ENCODE measurements at regions not wholly inside any gene's neighbourhood (a gene's known extent, or its start where the extent isn't known, plus 50 kb on each side); places are given as distances from the start of the nearest gene placed in this dataset.

GRCh38 chr4:187276736-187277408, 553.2 kb upstream of the FAT1 start:
- TF ChIP-seq, protein P1, sequence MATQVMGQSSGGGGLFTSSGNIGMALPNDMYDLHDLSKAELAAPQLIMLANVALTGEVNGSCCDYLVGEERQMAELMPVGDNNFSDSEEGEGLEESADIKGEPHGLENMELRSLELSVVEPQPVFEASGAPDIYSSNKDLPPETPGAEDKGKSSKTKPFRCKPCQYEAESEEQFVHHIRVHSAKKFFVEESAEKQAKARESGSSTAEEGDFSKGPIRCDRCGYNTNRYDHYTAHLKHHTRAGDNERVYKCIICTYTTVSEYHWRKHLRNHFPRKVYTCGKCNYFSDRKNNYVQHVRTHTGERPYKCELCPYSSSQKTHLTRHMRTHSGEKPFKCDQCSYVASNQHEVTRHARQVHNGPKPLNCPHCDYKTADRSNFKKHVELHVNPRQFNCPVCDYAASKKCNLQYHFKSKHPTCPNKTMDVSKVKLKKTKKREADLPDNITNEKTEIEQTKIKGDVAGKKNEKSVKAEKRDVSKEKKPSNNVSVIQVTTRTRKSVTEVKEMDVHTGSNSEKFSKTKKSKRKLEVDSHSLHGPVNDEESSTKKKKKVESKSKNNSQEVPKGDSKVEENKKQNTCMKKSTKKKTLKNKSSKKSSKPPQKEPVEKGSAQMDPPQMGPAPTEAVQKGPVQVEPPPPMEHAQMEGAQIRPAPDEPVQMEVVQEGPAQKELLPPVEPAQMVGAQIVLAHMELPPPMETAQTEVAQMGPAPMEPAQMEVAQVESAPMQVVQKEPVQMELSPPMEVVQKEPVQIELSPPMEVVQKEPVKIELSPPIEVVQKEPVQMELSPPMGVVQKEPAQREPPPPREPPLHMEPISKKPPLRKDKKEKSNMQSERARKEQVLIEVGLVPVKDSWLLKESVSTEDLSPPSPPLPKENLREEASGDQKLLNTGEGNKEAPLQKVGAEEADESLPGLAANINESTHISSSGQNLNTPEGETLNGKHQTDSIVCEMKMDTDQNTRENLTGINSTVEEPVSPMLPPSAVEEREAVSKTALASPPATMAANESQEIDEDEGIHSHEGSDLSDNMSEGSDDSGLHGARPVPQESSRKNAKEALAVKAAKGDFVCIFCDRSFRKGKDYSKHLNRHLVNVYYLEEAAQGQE (IDR thresholded peaks at IDR 0.05; ENCODE audit: insufficient read depth in 1 of 2, low read depth in 2 of 2, low read length in 2 of 2): no peak
- TF ChIP-seq POLR2AphosphoS5 (IDR thresholded peaks at IDR 0.05; ENCODE audit: low read depth, low read length): no peak
- TF ChIP-seq SIN3A (IDR thresholded peaks at IDR 0.05; ENCODE audit: borderline replicate concordance, insufficient read depth, low read length): no peak
- no peak for TF ChIP-seq TAF1 (IDR thresholded peaks at IDR 0.05; ENCODE audit: borderline replicate concordance, insufficient read depth, low read length)
- TF ChIP-seq FOXP2 (optimal IDR thresholded peaks at IDR 0.05; ENCODE audit: borderline replicate concordance, extremely low read depth, extremely low read length, insufficient read depth): no peak
